ENCODE measurements at regions not wholly inside any gene's neighbourhood (a gene's known extent, or its start where the extent isn't known, plus 50 kb on each side); places are given as distances from the start of the nearest gene placed in this dataset.
A peak's percentile ranks its signal among the peaks of the same experiment; 100 is the strongest.
"Not testable (repeated sequence)": the region's sequence is repeated elsewhere in the genome, so short reads cannot be mapped to it uniquely, and the experiment has no call there.

GRCh38 chr1:184820218-184820750 is 65.6 kb upstream of the EDEM3 start:
- DNase-seq (ENCODE audit: low read depth, low spot score) = no peak

- DNase-seq (ENCODE audit: low read depth, low spot score) = no peak
Measured at GRCh38 chr1:184818646-184819045, 64.0 kb upstream of the EDEM3 start.

DNA sequence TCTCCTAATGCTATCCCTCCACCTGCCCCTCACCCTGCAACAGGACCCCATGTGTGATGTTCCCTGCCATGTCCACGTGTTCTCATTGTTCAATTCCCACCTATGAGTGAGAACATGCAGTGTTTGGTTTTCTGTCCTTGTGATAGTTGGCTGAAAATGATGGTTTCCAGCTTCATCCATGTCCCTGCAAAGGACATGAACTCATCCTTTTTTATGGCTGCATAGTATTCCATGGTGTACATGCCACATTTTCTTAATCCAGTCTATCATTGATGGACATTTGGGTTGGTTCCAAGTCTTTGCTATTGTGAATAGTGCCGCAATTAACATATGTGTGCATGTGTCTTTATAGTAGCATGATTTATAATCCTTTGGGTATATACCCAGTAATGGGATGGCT is 62.3 kb upstream of the EDEM3 start:
- not testable (repeated sequence) for DNase-seq (ENCODE audit: low read depth, low spot score)

GRCh38 chr1:184813528-184814089 is 59.0 kb upstream of the EDEM3 start:
- no peak for DNase-seq (ENCODE audit: low read depth, low spot score)

DNA sequence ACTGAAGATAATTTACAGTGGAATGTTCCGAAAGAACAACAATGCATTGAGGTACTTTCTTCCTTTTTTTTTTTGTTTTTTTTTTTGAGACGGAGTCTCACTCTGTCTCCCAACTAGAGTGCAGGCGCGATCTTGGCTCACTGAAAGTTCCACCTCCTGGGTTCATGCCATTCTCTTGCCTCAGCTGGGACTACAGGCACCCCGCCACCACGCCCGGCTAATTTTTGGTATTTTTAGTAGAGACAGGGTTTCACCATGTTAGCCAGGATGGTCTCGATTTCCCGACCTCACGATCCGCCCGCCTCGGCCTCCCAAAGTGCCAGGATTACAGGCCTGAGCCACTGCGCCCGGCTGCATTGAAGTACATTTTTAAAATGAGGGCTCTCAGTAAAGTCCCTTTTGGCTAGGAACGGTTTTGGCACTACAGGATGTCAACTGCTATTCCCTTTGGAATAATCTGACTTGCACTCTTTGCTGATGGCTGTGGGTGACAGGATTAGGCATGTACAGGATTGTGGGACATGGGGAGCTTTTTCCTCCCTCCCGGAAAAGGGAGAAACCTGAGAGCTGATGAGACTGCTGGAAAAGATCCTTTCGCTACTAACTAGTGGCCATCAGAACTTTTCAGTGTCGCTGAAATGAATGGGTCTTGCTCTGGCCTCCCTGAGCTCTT is 56.9 kb upstream of the EDEM3 start:
- DNase-seq (ENCODE audit: low read depth, low spot score) = no peak

- DNase-seq (ENCODE audit: low read depth, low spot score) = no peak
Measured at GRCh38 chr1:184810735-184811343, 56.2 kb upstream of the EDEM3 start.

DNA sequence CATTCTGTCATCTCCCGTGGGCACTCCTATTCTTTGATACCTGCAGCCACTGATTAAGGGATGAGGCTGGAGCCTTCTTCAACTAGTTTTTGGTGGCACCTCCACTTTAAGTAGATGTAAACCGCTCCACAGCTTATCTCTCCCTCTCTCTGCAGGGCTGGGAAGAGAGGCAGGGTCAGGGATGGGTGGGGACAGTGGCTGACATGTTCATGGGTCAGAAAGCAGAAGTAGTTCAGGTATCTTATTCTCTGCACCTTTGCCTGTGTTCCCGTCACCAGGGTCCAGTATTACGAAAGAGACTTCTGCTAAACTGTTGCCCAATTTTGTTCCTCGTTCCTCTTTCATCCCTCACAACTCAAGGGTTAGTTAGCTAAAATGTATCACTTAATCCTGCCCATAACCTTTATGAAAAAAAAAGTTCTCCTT is 51.7 kb upstream of the EDEM3 start:
- DNase-seq (ENCODE audit: low read depth, low spot score) = no peak

DNA sequence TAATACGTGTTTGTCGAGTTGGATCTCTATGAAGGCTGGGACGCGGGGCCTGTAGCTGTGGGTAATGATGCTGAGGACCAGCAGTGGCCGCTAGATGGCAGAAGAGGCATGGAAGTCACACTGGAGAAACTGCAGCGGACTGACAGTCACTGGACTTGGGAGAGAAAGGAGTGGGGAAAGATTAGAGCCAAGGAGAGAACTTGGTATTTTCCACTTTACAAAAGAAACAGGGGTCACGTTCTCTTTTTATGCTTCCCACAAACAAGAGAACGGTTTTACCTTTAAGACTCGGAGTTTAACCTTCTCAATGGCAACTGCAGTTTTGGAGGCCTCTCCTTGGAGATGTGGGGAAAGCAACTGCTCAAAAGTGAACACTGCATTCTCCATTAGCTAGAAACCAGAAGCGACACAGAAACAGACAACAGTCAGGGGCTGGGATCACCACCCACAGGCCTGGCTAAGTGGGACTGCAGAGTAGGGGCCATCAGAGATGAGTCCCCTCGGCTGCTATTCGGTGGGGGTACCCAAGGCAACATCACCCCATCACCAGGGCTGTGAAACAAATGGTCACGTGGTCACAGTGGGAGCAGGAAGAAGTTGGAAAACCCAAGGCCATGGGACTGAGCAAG is 51.1 kb upstream of the EDEM3 start:
- peak; percentile 65 for DNase-seq (ENCODE audit: low read depth, low spot score)
